ENCODE measurements at regions not wholly inside any gene's neighbourhood (a gene's known extent, or its start where the extent isn't known, plus 50 kb on each side); places are given as distances from the start of the nearest gene placed in this dataset.
A peak's percentile ranks its signal among the peaks of the same experiment; 100 is the strongest.

GRCh38 chr18:24656551-24657443 is 196.4 kb downstream of the HRH4 start:
- Mint-ChIP-seq H3K4me1 (ENCODE audit: low read depth in 2 of 2) (peaks cover 9 to 10% of the 10 kb centered on the region in 2 donors), H3K27ac (peak overlapping the region in 1 of 2 donors; percentile 2), H3K27me3 (peaks cover 0 to 12% of the 10 kb centered on the region in 2 donors), H3K36me3 (ENCODE audit: insufficient read depth) (no peaks in the 10 kb centered on the region), H3K9me3 (no peaks in the 10 kb centered on the region), H3K4me3 (no peak overlapping the region)
- ATAC-seq (replicated peaks) (no peak), DNase-seq (no peak)

DNA sequence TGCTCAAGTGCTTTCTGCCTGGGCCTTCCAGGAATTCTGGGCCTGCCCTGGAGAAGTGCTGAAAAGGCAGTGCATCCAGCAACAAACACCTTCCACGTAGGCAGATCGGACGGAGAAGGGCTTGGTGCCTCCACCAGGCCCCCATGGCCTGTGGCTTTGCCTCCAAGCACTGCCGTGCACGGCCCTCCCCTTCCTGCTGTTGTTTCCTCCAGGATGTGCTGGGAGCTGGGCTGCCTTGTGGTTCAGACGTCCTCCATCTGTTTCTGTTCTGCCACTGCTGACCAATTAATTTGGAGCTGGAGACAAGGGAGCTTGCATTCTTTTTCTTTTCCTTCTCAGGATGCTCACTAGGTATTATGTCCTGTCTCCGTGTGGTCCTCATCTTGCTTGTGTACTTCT is 197.0 kb downstream of the HRH4 start:
- H3K27ac Mint-ChIP-seq = no peak overlapping the region
- no peak for ATAC-seq (replicated peaks)
- DNase-seq = no peak
- no peak overlapping the region for H3K4me3 Mint-ChIP-seq
- peaks cover 9 to 10% of the 10 kb centered on the region in 2 donors for H3K4me1 Mint-ChIP-seq (ENCODE audit: low read depth in 2 of 2)
- H3K36me3 Mint-ChIP-seq (ENCODE audit: insufficient read depth) = no peaks in the 10 kb centered on the region
- H3K27me3 Mint-ChIP-seq = peaks cover 0 to 10% of the 10 kb centered on the region in 2 donors
- H3K9me3 Mint-ChIP-seq = no peaks in the 10 kb centered on the region

DNA sequence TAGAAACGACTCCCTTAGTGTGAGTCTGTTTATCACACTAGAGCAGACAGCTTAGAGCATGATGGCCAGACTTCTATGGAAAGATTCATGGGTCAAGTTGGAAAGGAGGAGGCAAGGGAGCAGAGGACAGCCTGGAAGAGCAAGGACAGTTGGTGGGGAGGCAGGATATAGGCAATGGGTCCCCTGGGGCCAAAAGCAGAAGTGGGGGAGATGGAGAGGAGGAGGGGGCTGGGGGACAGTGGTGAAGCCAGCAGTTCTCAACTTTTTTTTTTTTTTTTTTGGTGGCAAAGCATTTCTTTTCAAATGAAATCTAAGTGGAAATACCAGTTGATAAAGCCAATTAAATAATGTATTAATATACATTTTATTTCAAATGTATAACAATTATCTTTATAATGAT is 197.9 kb downstream of the HRH4 start:
- no peak for DNase-seq
- H3K27me3 Mint-ChIP-seq = peaks cover 0 to 19% of the 10 kb centered on the region in 2 donors
- H3K9me3 Mint-ChIP-seq = no peaks in the 10 kb centered on the region
- ATAC-seq (replicated peaks) = no peak
- peak overlapping the region in 1 of 2 donors; percentile 2 for H3K27ac Mint-ChIP-seq
- no peak overlapping the region for H3K4me3 Mint-ChIP-seq
- no peaks in the 10 kb centered on the region for H3K36me3 Mint-ChIP-seq (ENCODE audit: insufficient read depth)
- H3K4me1 Mint-ChIP-seq (ENCODE audit: low read depth in 2 of 2) = peaks cover 9 to 10% of the 10 kb centered on the region in 2 donors

GRCh38 chr18:24659827-24660720 is 199.6 kb downstream of the HRH4 start:
- ATAC-seq (replicated peaks) = peak; percentile 91
- peaks cover 0 to 21% of the 10 kb centered on the region in 2 donors for H3K27me3 Mint-ChIP-seq
- H3K27ac Mint-ChIP-seq = peak overlapping the region; percentile 67 to 92
- H3K36me3 Mint-ChIP-seq (ENCODE audit: insufficient read depth) = no peaks in the 10 kb centered on the region
- DNase-seq = peak in 2 of 3 experiments; percentile 2 to 21
- no peaks in the 10 kb centered on the region for H3K9me3 Mint-ChIP-seq
- H3K4me3 Mint-ChIP-seq = peak overlapping the region; percentile 79 to 82
- peaks cover 9 to 10% of the 10 kb centered on the region in 2 donors for H3K4me1 Mint-ChIP-seq (ENCODE audit: low read depth in 2 of 2)

- Mint-ChIP-seq H3K27me3 (peaks cover 0 to 21% of the 10 kb centered on the region in 2 donors), H3K4me3 (no peak overlapping the region), H3K36me3 (ENCODE audit: insufficient read depth) (no peaks in the 10 kb centered on the region), H3K4me1 (ENCODE audit: low read depth in 2 of 2) (peaks cover 9 to 10% of the 10 kb centered on the region in 2 donors), H3K9me3 (no peaks in the 10 kb centered on the region), H3K27ac (no peak overlapping the region)
- DNase-seq (no peak), ATAC-seq (replicated peaks) (no peak)
These were observed 200.5 kb downstream of the HRH4 start for GRCh38 chr18:24660956-24661355.

DNA sequence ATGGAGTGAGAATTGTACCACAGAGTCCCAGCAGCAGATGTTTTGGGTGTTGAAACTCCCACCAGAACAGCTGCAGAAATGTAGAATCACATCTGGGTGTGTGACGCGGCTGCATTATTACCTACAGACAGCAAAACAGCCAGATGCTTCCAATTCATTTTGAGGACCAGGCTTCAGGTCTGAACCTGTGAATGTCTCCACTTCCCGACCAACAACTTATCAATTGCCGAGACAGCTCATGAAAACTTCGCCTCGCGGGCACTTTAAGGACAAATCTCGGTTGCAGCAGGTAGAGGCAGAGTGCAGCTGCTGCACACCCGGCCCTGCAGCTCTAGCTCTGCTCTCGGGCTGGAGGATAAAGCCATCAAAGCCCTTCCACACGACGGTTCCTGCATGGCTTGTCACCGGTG is 202.0 kb downstream of the HRH4 start:
- no peak for DNase-seq
- no peak overlapping the region for H3K27ac Mint-ChIP-seq
- H3K36me3 Mint-ChIP-seq (ENCODE audit: insufficient read depth) = no peaks in the 10 kb centered on the region
- H3K4me3 Mint-ChIP-seq = no peak overlapping the region
- peaks cover 9 to 10% of the 10 kb centered on the region in 2 donors for H3K4me1 Mint-ChIP-seq (ENCODE audit: low read depth in 2 of 2)
- ATAC-seq (replicated peaks) = no peak
- H3K27me3 Mint-ChIP-seq = peaks cover 0 to 21% of the 10 kb centered on the region in 2 donors
- no peaks in the 10 kb centered on the region for H3K9me3 Mint-ChIP-seq

DNA sequence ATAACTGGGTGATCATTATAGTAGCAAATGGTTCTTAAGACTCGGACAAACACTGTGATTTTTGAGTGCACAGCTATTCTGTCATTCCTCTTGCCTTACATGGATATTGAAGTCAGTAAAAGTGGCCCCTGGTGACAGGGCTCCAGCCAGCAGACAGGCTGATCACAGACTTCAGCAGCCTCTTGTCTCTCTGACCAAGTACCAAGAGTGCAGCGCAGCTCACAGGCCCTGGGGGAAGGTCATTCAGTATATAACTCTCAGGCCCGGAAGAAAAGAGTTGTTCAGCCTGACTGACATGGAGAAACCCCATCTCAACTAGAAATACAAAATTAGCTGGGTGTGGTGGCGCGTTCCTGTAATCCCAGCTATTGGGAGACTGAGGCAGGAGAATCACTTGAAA is 202.6 kb downstream of the HRH4 start:
- H3K9me3 Mint-ChIP-seq = no peaks in the 10 kb centered on the region
- no peak overlapping the region for H3K27ac Mint-ChIP-seq
- peaks cover 2 to 21% of the 10 kb centered on the region in 2 donors for H3K27me3 Mint-ChIP-seq
- no peak overlapping the region for H3K4me3 Mint-ChIP-seq
- ATAC-seq (replicated peaks) = no peak
- no peak for DNase-seq
- no peaks in the 10 kb centered on the region for H3K36me3 Mint-ChIP-seq (ENCODE audit: insufficient read depth)
- peaks cover 9 to 10% of the 10 kb centered on the region in 2 donors for H3K4me1 Mint-ChIP-seq (ENCODE audit: low read depth in 2 of 2)

GRCh38 chr18:24669015-24669414 is 208.6 kb downstream of the HRH4 start:
- Mint-ChIP-seq H3K4me1 (ENCODE audit: low read depth in 2 of 2) (no peaks in the 10 kb centered on the region), H3K27me3 (peaks cover 20 to 33% of the 10 kb centered on the region in 2 donors), H3K4me3 (no peak overlapping the region)

GRCh38 chr18:24669502-24669901 is 209.1 kb downstream of the HRH4 start:
- H3K27ac Mint-ChIP-seq = no peak overlapping the region
- no peaks in the 10 kb centered on the region for H3K36me3 Mint-ChIP-seq (ENCODE audit: insufficient read depth)

More at GRCh38 chr18:24669015-24669414, 208.6 kb downstream of the HRH4 start:
- no peaks in the 10 kb centered on the region for H3K9me3 Mint-ChIP-seq
- no peak for ATAC-seq (replicated peaks)
- no peak for DNase-seq
- no peak overlapping the region for H3K27ac Mint-ChIP-seq
- H3K36me3 Mint-ChIP-seq (ENCODE audit: insufficient read depth) = no peaks in the 10 kb centered on the region

DNA sequence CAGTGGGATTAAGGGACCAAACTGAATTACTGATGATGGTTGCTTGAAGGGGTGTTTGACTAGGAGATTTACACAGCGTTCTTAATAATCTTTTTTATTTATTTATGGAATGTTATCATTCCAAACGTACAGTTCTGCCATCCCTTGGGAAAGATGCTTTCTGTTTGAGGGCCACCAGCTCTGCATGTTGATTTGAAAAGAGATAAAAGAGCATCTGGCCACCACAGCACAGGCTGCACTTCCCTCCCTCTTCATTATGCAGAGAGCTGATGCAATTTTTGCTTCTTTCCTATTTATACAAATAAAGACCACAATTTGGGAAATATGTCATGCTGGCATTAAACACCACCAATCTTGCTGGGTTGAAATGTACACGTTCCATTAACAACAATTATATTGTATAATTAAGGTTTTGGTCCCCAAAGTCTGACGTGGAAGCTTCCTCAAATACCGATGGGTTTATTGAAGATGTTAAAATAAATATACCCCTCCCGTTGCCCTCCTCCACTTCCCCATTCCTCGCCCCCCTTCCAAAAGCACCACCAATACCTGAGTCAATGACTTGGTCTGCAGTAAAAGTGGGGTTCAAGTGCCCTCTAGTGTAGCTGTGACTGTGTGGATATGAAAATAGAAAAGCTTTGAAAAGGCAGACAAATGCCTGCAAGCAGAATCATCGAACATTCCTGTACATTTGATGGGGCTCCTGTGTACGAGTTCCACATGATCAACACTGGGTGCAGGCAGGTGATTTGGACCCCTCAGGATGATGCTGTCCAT is 211.9 kb downstream of the HRH4 start:
- Mint-ChIP-seq H3K27ac (no peak overlapping the region), H3K4me1 (ENCODE audit: low read depth in 2 of 2) (no peaks in the 10 kb centered on the region), H3K4me3 (no peak overlapping the region), H3K36me3 (ENCODE audit: insufficient read depth) (no peaks in the 10 kb centered on the region), H3K9me3 (no peaks in the 10 kb centered on the region), H3K27me3 (peaks cover 23 to 39% of the 10 kb centered on the region in 2 donors)
- ATAC-seq (replicated peaks) = no peak
- no peak for DNase-seq

More at GRCh38 chr18:24669502-24669901, 209.1 kb downstream of the HRH4 start:
- no peak for DNase-seq
- H3K27me3 Mint-ChIP-seq = peaks cover 16 to 33% of the 10 kb centered on the region in 2 donors
- no peak for ATAC-seq (replicated peaks)
- H3K4me3 Mint-ChIP-seq = no peak overlapping the region
- no peaks in the 10 kb centered on the region for H3K9me3 Mint-ChIP-seq
- H3K4me1 Mint-ChIP-seq (ENCODE audit: low read depth in 2 of 2) = no peaks in the 10 kb centered on the region

GRCh38 chr18:24674200-24674599 is 213.8 kb downstream of the HRH4 start:
- ATAC-seq (replicated peaks) (no peak), DNase-seq (no peak)
- peaks cover 31 to 35% of the 10 kb centered on the region in 2 donors for H3K27me3 Mint-ChIP-seq
- no peaks in the 10 kb centered on the region for H3K36me3 Mint-ChIP-seq (ENCODE audit: insufficient read depth)
- no peak overlapping the region for H3K4me3 Mint-ChIP-seq
- H3K27ac Mint-ChIP-seq = no peak overlapping the region
- no peaks in the 10 kb centered on the region for H3K4me1 Mint-ChIP-seq (ENCODE audit: low read depth in 2 of 2)
- H3K9me3 Mint-ChIP-seq = no peaks in the 10 kb centered on the region

DNA sequence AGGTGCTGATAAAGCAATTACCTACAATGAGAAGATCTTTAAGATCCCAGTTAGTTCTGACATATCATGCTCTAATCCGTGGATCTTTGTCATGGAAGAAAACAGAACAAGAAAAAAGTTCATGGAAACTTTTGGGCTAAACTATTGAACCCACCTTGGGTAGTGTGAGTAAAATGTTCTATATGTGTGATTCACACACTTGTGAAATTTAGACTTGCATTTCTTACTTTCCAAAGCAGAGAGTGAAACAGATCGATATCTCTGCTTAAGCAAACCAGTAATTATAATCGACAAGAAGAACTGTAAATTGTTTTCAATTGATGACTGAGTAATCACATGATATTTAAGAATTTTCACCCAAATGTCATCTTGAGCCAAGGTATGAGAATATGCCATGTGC is 214.2 kb downstream of the HRH4 start:
- H3K27ac Mint-ChIP-seq = no peak overlapping the region
- DNase-seq (no peak), ATAC-seq (replicated peaks) (no peak)
- no peak overlapping the region for H3K4me3 Mint-ChIP-seq
- H3K9me3 Mint-ChIP-seq = no peaks in the 10 kb centered on the region
- peaks cover 35 to 38% of the 10 kb centered on the region in 2 donors for H3K27me3 Mint-ChIP-seq
- H3K36me3 Mint-ChIP-seq (ENCODE audit: insufficient read depth) = no peaks in the 10 kb centered on the region
- no peaks in the 10 kb centered on the region for H3K4me1 Mint-ChIP-seq (ENCODE audit: low read depth in 2 of 2)

DNA sequence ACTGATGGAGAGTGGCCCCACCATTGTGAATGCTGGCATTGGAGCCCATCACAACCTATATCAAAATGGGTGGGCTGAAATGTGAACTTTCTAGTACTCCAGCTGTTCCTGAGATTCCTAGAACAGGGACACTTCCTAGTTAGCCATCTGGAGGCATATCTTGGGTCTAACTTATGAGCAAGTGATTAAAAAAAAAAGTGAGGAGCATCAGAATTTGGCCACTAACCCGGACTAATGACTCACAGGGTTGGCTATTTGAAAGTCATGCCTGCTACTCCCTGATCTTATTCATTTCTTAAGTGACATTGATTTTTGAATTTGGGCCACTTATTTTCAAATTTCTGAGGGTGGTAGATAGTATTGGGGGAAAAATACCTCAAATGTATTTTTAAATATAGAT is 216.6 kb downstream of the HRH4 start:
- ATAC-seq (replicated peaks) (no peak), DNase-seq (no peak)
- Mint-ChIP-seq H3K4me1 (ENCODE audit: low read depth in 2 of 2) (no peaks in the 10 kb centered on the region), H3K9me3 (no peaks in the 10 kb centered on the region), H3K27ac (no peak overlapping the region), H3K4me3 (no peak overlapping the region), H3K27me3 (peaks cover 40 to 47% of the 10 kb centered on the region in 2 donors), H3K36me3 (ENCODE audit: insufficient read depth) (no peaks in the 10 kb centered on the region)
